IMR-90 (cell line): ENCODE measurements at regions not wholly inside any gene's neighbourhood (a gene's known extent, or its start where the extent isn't known, plus 50 kb on each side); places are given as distances from the start of the nearest gene placed in this dataset.

Source experiments
- ATAC-seq: fragments of 200-7000 bp; cut with Tn5 transposase; 2 replicates; pipeline ENCODE4 v1.9.1; 2020; ENCODE audit warnings: low read depth, mild to moderate bottlenecking, moderate library complexity
- BruUV-seq: library from RNA; stranded (reverse); fragments of 400-500 nt; replicated peaks from 2 replicates; lab custom pipeline; 2021; lab: Mats Ljungman, UMichigan
- CTCF ChIA-PET: fragments of 300-600 bp; formaldehyde crosslinking; extraction: SDS; loops from one replicate; lab custom pipeline; 2021; ENCODE audit warnings: antibody characterized with exemption; lab: Yijun Ruan, JAX
- POLR2A ChIA-PET: fragments of 300-600 bp; sonication (Branson Sonifier 250); formaldehyde crosslinking; loops from one replicate; lab custom pipeline; 2022; ENCODE audit warnings: antibody characterized with exemption; ENCODE audit not compliant: unreplicated experiment; lab: Charles Lee
- DNase-seq: peaks from one replicate; pipeline ENCODE4 v3.0.0; 2013
- H2AFZ ChIP-seq: replicated peaks from 2 replicates; pipeline ENCODE3; 2013; ENCODE audit warnings: low read length, mild to moderate bottlenecking; ENCODE audit not compliant: poor library complexity
- H2AK5ac ChIP-seq: 2 replicates; pipeline ENCODE4 v1.6.1; 2013; ENCODE audit warnings: low read depth, low read length, inconsistent platforms
- H2AK9ac ChIP-seq: replicated peaks from 2 replicates; pipeline ENCODE3; 2013; ENCODE audit warnings: mild to moderate bottlenecking, low read depth, low read length, moderate library complexity; ENCODE audit not compliant: poor library complexity
- H2BK120ac ChIP-seq: 2 replicates; pipeline ENCODE4 v1.6.1; 2013; ENCODE audit warnings: low read depth, low read length, inconsistent platforms
- H2BK15ac ChIP-seq: 3 replicates; pipeline ENCODE4 v1.6.1; 2013; ENCODE audit warnings: low read depth, low read length, inconsistent platforms
- H2BK20ac ChIP-seq: 2 replicates; pipeline ENCODE4 v1.6.1; 2013; ENCODE audit warnings: low read depth, mild to moderate bottlenecking, inconsistent platforms, low read length, moderate library complexity
- H2BK5ac ChIP-seq: 2 replicates; pipeline ENCODE4 v1.6.1; 2013; ENCODE audit warnings: mild to moderate bottlenecking, low read depth, low read length, inconsistent platforms; ENCODE audit not compliant: poor library complexity, severe bottlenecking
- H3K14ac ChIP-seq: replicated peaks from 2 replicates; pipeline ENCODE4 v1.6.1; 2013; ENCODE audit warnings: low read depth, low read length, inconsistent platforms
- H3K18ac ChIP-seq: 2 replicates; pipeline ENCODE4 v1.6.1; 2013; ENCODE audit warnings: low read depth, low read length, control low read depth
- H3K23ac ChIP-seq: 2 replicates; pipeline ENCODE4 v1.6.1; 2013; ENCODE audit warnings: low read depth, low read length, inconsistent platforms
- H3K27ac ChIP-seq: 2 replicates; pipeline ENCODE4 v1.5.1; 2013; ENCODE audit warnings: mild to moderate bottlenecking, control low read depth, low read length; ENCODE audit not compliant: insufficient read depth
- H3K27me3 ChIP-seq: 2 replicates; pipeline ENCODE4 v1.6.1; 2013; ENCODE audit warnings: low read length; ENCODE audit not compliant: control insufficient read depth, insufficient read depth
- H3K36me3 ChIP-seq: 2 replicates; pipeline ENCODE4 v1.6.1; 2013; ENCODE audit warnings: low read length, mixed read lengths; ENCODE audit not compliant: control insufficient read depth, insufficient read depth
- H3K4ac ChIP-seq: 2 replicates; pipeline ENCODE4 v1.6.1; 2013; ENCODE audit warnings: low read depth, low read length, inconsistent platforms
- H3K4me1 ChIP-seq: 2 replicates; pipeline ENCODE4 v1.6.1; 2013; ENCODE audit warnings: low read length, mixed read lengths; ENCODE audit not compliant: control insufficient read depth, insufficient read depth
- H3K4me2 ChIP-seq: 2 replicates; pipeline ENCODE4 v1.6.1; 2013; ENCODE audit warnings: low read depth, mild to moderate bottlenecking, control low read depth, low read length, moderate library complexity
- H3K4me3 ChIP-seq: 2 replicates; pipeline ENCODE4 v1.5.1; 2013; ENCODE audit warnings: low read depth, mild to moderate bottlenecking, control low read depth, low read length, moderate library complexity; ENCODE audit not compliant: insufficient read depth
- H3K56ac ChIP-seq: 2 replicates; pipeline ENCODE4 v1.6.1; 2013; ENCODE audit warnings: low read length, inconsistent platforms; ENCODE audit not compliant: insufficient read depth; ENCODE audit errors: extremely low read depth
- H3K79me1 ChIP-seq, 2 experiments: 2 replicates each; pipeline ENCODE4 v1.6.1; 2013; ENCODE audit warnings: low read length in 2 of 2, inconsistent platforms in 1 of 2, low read depth in 1 of 2
- H3K9ac ChIP-seq: 2 replicates; pipeline ENCODE4 v1.6.1; 2013; ENCODE audit warnings: low read depth, low read length, control low read depth
- H3K9me1 ChIP-seq: 2 replicates; pipeline ENCODE4 v1.6.1; 2013; ENCODE audit warnings: low read length, inconsistent platforms; ENCODE audit not compliant: insufficient read depth
- H3K9me3 ChIP-seq: 2 replicates; pipeline ENCODE4 v1.6.1; 2013; ENCODE audit warnings: low read length; ENCODE audit not compliant: control insufficient read depth, insufficient read depth
- H4K20me1 ChIP-seq: 2 replicates; pipeline ENCODE4 v1.6.1; 2013; ENCODE audit warnings: low read length, inconsistent platforms; ENCODE audit not compliant: insufficient read depth
- H4K5ac ChIP-seq: 2 replicates; pipeline ENCODE4 v1.6.1; 2013; ENCODE audit warnings: mild to moderate bottlenecking, low read depth, low read length, control low read depth
- H4K8ac ChIP-seq, 2 experiments: 2 replicates each; pipeline ENCODE4 v1.6.1; 2013; ENCODE audit warnings: low read depth in 2 of 2, low read length in 2 of 2, control low read depth in 1 of 2, inconsistent platforms in 1 of 2
- H4K91ac ChIP-seq: 2 replicates; pipeline ENCODE4 v1.6.1; 2013; ENCODE audit warnings: low read depth, low read length, inconsistent platforms; ENCODE audit not compliant: insufficient read depth
- FOS ChIP-seq: fragments of 150-350 bp; IDR thresholded peaks from 2 replicates; pipeline ENCODE4 v1.6.1; 2016; ENCODE audit warnings: low read depth, low read length
- MAFK ChIP-seq: IDR thresholded peaks from 2 replicates; pipeline ENCODE4 v1.6.1; 2012; ENCODE audit warnings: low read depth, low read length, improper control_type of control experiment
- NFE2L2 ChIP-seq: fragments of 150-350 bp; IDR thresholded peaks from 2 replicates; pipeline ENCODE4 v1.6.1; 2016; ENCODE audit warnings: low read depth, mild to moderate bottlenecking, low read length
- POLR2A ChIP-seq: IDR thresholded peaks from 2 replicates; pipeline ENCODE4 v1.6.1; 2012; ENCODE audit warnings: mild to moderate bottlenecking, low read depth, low read length
- RAD21 ChIP-seq: IDR thresholded peaks from 2 replicates; pipeline ENCODE4 v1.6.1; 2012; ENCODE audit warnings: low read length, improper control_type of control experiment
- RFX5 ChIP-seq: IDR thresholded peaks from 2 replicates; pipeline ENCODE4 v1.8.0; 2012; ENCODE audit warnings: low read depth, mild to moderate bottlenecking, low read length, moderate library complexity
- SMC3 ChIP-seq: fragments of 150-350 bp; IDR thresholded peaks from 2 replicates; pipeline ENCODE4 v1.6.1; 2016; ENCODE audit warnings: low read depth, mild to moderate bottlenecking, antibody characterized with exemption, low read length, moderate library complexity
- whole genome bisulfite sequencing, 2 experiments: methylation state at CpG; one replicate each; pipeline versions ENCODE4 v1.1.5 to v1.1.7; 2013; ENCODE audit warnings: missing lambda C conversion rate in 2 of 2; ENCODE audit not compliant: insufficient read length in 1 of 2; ENCODE audit errors: extremely low coverage in 2 of 2; 5-methylcytosine and 5-hydroxymethylcytosine counted together
- dilution Hi-C: fragments of 300-500 bp; cut with HindIII; formaldehyde crosslinking; loops from one replicate; pipeline ENCODE4 v1.14.3; 2018; ENCODE audit warnings: low sequenced_read_pairs; ENCODE audit not compliant: unreplicated experiment
- in situ Hi-C: fragments of 300-500 bp; cut with MboI; formaldehyde crosslinking; loops from 3 replicates; pipeline ENCODE4 v1.14.3; 2019; ENCODE audit warnings: low sequenced_read_pairs, inconsistent platforms, mixed read lengths
- intact Hi-C: fragments of 100-400 bp; cut with micrococcal nuclease; formaldehyde crosslinking; loops from 2 replicates; pipeline ENCODE4 v1.10.0; 2022
- TF ChIP-seq, protein P1 (sequence below): fragments of 150-350 bp; IDR thresholded peaks from 2 replicates; pipeline ENCODE4 v1.6.1; 2016; ENCODE audit warnings: low read depth, mild to moderate bottlenecking, low read length, moderate library complexity, borderline replicate concordance
- TF ChIP-seq, protein P2 (sequence below): fragments of 150-350 bp; IDR thresholded peaks from 2 replicates; pipeline ENCODE4 v1.6.1; 2017; ENCODE audit warnings: mild to moderate bottlenecking, antibody characterized with exemption, low read length, low read depth

DNA sequence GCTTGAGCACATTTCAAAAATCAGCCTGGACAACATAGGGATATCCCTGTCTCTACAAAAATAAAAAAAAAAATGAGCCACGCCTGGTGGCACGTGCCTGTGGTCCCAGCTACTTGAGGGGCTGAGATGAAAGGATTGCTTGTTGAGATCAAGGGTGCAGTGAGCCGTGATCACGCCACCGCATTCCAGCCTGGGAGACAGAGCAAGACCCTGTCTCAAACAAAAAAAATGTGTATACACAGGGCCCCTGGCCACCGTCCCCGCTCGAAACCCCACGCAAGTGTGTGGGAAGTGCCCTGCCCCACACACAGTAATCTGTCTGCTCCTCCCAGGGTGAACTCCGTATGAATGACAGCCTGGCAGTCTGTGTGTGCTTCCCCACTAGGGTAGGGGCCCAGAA is 93.0 kb upstream of the RPL38 start:
- no TSS peak for BruUV-seq
- in situ Hi-C loops = loop anchor here (25.0 kb wide), 1 partner anchor 148 kb away; no protein-coding TSS in a partner anchor
- Histone ChIP-seq H3K4me2 (no peak overlapping the region), H3K36me3 (no peaks in the 10 kb centered on the region), H3K4me3 (no peak overlapping the region), H4K8ac (no peak overlapping the region), H3K18ac (no peak overlapping the region), H3K4me1 (no peaks in the 10 kb centered on the region), H3K27ac (no peak overlapping the region), H4K5ac (no peak overlapping the region), H3K4ac (no peak overlapping the region), H3K9me3 (peaks cover 37% of the 10 kb centered on the region), H2BK120ac (no peak overlapping the region), H4K91ac (no peak overlapping the region), H3K14ac (no peak overlapping the region), H4K20me1 (no peaks in the 10 kb centered on the region), H2BK15ac (no peak overlapping the region), H3K9me1 (no peaks in the 10 kb centered on the region), H3K27me3 (no peaks in the 10 kb centered on the region), H2AK9ac (no peak overlapping the region), H3K9ac (no peak overlapping the region), H2BK5ac (no peak overlapping the region), H3K23ac (no peak overlapping the region), H3K79me1 (no peaks in the 10 kb centered on the region), H3K56ac (no peak overlapping the region), H2AFZ (no peak overlapping the region), H2AK5ac (no peak overlapping the region), H2BK20ac (no peak overlapping the region)
- ATAC-seq = no peak
- no peak for TF ChIP-seq SMC3
- TF ChIP-seq RFX5 = no peak
- TF ChIP-seq RAD21 = no peak
- TF ChIP-seq FOS = no peak
- TF ChIP-seq NFE2L2 = no peak
- TF ChIP-seq, protein P1, sequence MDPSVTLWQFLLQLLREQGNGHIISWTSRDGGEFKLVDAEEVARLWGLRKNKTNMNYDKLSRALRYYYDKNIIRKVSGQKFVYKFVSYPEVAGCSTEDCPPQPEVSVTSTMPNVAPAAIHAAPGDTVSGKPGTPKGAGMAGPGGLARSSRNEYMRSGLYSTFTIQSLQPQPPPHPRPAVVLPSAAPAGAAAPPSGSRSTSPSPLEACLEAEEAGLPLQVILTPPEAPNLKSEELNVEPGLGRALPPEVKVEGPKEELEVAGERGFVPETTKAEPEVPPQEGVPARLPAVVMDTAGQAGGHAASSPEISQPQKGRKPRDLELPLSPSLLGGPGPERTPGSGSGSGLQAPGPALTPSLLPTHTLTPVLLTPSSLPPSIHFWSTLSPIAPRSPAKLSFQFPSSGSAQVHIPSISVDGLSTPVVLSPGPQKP = no peak
- no peak for TF ChIP-seq MAFK
- TF ChIP-seq, protein P2, sequence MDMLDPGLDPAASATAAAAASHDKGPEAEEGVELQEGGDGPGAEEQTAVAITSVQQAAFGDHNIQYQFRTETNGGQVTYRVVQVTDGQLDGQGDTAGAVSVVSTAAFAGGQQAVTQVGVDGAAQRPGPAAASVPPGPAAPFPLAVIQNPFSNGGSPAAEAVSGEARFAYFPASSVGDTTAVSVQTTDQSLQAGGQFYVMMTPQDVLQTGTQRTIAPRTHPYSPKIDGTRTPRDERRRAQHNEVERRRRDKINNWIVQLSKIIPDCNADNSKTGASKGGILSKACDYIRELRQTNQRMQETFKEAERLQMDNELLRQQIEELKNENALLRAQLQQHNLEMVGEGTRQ = no peak
- TF ChIP-seq POLR2A = no peak
- intact Hi-C loops = no loop called here
- POLR2A ChIA-PET = no interaction called here
- dilution Hi-C loops = no loop called here
- CTCF ChIA-PET = no interaction called here
- no peak for DNase-seq
- WGBS, 2 experiments = no CpG with 5 or more reads among the region's 10 CpGs
